Suppressor macrophage (primary cell): ENCODE measurements at regions not wholly inside any gene's neighbourhood (a gene's known extent, or its start where the extent isn't known, plus 50 kb on each side); places are given as distances from the start of the nearest gene placed in this dataset.
"Not testable (repeated sequence)": the region's sequence is repeated elsewhere in the genome, so short reads cannot be mapped to it uniquely, and the experiment has no call there.

Source experiments
- DNase-seq, 4 experiments: peaks; one replicate each; pipeline ENCODE4 v3.0.0-alpha.2; 2020 to 2022

- not testable (repeated sequence) for DNase-seq
Measured at GRCh38 chr9:41839786-41840185, 289.4 kb downstream of the CNTNAP3B start.

- not testable (repeated sequence) for DNase-seq
Measured at GRCh38 chr9:41838953-41839352, 290.3 kb downstream of the CNTNAP3B start.

GRCh38 chr9:41838562-41838851 is 290.7 kb downstream of the CNTNAP3B start:
- not testable (repeated sequence) for DNase-seq

- DNase-seq, result not testable (repeated sequence)
Measured at GRCh38 chr9:41837684-41838561, 291.3 kb downstream of the CNTNAP3B start.

GRCh38 chr9:41833108-41833507 is 296.1 kb downstream of the CNTNAP3B start:
- not testable (repeated sequence) for DNase-seq

GRCh38 chr9:41824723-41825122 is 304.5 kb downstream of the CNTNAP3B start:
- not testable (repeated sequence) for DNase-seq

- DNase-seq, result not testable (repeated sequence)
Measured at GRCh38 chr9:41802706-41803105, 326.5 kb downstream of the CNTNAP3B start.

- peak in 1 of 4 experiments; percentile 31 for DNase-seq
Measured at GRCh38 chr9:41798684-41799083, 330.5 kb downstream of the CNTNAP3B start.

- peak; percentile 4 to 57 (median 28) for DNase-seq
Measured at GRCh38 chr9:41790719-41791363, 338.4 kb downstream of the CNTNAP3B start.

GRCh38 chr9:41790007-41790406 is 339.2 kb downstream of the CNTNAP3B start:
- DNase-seq, result not testable (repeated sequence)

GRCh38 chr9:41789387-41789786 is 339.8 kb downstream of the CNTNAP3B start:
- not testable (repeated sequence) for DNase-seq

GRCh38 chr9:41787951-41788350 is 341.3 kb downstream of the CNTNAP3B start:
- DNase-seq, result peak in 2 of 4 experiments; percentile 41 to 47

GRCh38 chr9:41787270-41787669 is 342.0 kb downstream of the CNTNAP3B start:
- DNase-seq, result not testable (repeated sequence)

GRCh38 chr9:41784006-41784405 is 345.2 kb downstream of the CNTNAP3B start:
- DNase-seq, result not testable (repeated sequence)

- DNase-seq, result not testable (repeated sequence)
Measured at GRCh38 chr9:41783070-41783810, 346.0 kb downstream of the CNTNAP3B start.

- not testable (repeated sequence) for DNase-seq
Measured at GRCh38 chr9:41781899-41782298, 347.3 kb downstream of the CNTNAP3B start.

GRCh38 chr9:41779897-41780406 is 349.3 kb downstream of the CNTNAP3B start:
- not testable (repeated sequence) for DNase-seq

GRCh38 chr9:41779192-41779591 is 350.0 kb downstream of the CNTNAP3B start:
- not testable (repeated sequence) for DNase-seq

GRCh38 chr9:41778535-41779071 is 350.6 kb downstream of the CNTNAP3B start:
- not testable (repeated sequence) for DNase-seq

GRCh38 chr9:41777536-41777935 is 351.7 kb downstream of the CNTNAP3B start:
- DNase-seq, result not testable (repeated sequence)

GRCh38 chr9:41772541-41772940 is 356.7 kb downstream of the CNTNAP3B start:
- not testable (repeated sequence) for DNase-seq

- DNase-seq, result not testable (repeated sequence)
Measured at GRCh38 chr9:41771693-41772092, 357.5 kb downstream of the CNTNAP3B start.
